Astrocyte of the spinal cord (primary cell): ENCODE measurements at regions not wholly inside any gene's neighbourhood (a gene's known extent, or its start where the extent isn't known, plus 50 kb on each side); places are given as distances from the start of the nearest gene placed in this dataset.

Experiments used
- DNase-seq: peaks from one replicate; pipeline ENCODE4 v3.0.0; 2011; ENCODE audit warnings: low read depth, low spot score
- H3K4me3 ChIP-seq: 2 replicates; pipeline ENCODE4 v1.5.1; 2011; ENCODE audit warnings: low read depth, mild to moderate bottlenecking, low read length, moderate library complexity
- CTCF ChIP-seq: IDR thresholded peaks from 2 replicates; pipeline ENCODE4 v1.5.1; 2012; ENCODE audit warnings: low read depth, mild to moderate bottlenecking, low read length, inconsistent platforms
- in situ Hi-C: cut with HindIII; loops from 2 replicates; pipeline ENCODE4 v1.10.0; 2017; ENCODE audit warnings: low sequenced_read_pairs

GRCh38 chr2:7517851-7518250, 600.6 kb downstream of the RNF144A start:
- H3K4me3 ChIP-seq: no peak overlapping the region
- in situ Hi-C loops: no loop called here
- no peak for TF ChIP-seq CTCF
- no peak for DNase-seq

- H3K4me3 ChIP-seq: no peak overlapping the region
- no peak for DNase-seq
- no peak for TF ChIP-seq CTCF
- in situ Hi-C loops: no loop called here
Observed at GRCh38 chr2:7523481-7524120, 606.4 kb downstream of the RNF144A start.

- in situ Hi-C loops: no loop called here
- H3K4me3 ChIP-seq: no peak overlapping the region
- no peak for DNase-seq
- TF ChIP-seq CTCF: no peak
Observed at GRCh38 chr2:7524195-7524594, 607.0 kb downstream of the RNF144A start.

DNA sequence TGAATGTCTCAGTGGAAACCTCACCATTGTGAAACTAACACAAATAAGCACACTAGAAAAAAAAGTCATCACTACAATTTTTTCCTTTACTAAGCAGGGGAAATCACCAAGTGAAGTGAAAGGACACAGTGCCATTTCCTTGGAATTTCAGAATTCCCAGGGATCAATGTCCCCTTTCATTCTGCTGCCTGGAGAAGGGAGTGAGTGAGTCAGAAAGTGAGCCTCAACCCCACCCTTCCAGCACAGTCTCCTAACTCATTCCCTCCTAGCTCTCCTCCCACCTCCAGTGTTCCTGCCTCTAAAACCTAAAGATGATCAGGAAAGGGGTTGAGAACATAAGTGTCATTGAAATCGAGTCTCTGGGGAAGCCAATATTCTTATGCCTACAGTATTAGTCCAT, 608.5 kb downstream of the RNF144A start:
- H3K4me3 ChIP-seq: no peak overlapping the region
- TF ChIP-seq CTCF: no peak
- in situ Hi-C loops: no loop called here
- DNase-seq: no peak

DNA sequence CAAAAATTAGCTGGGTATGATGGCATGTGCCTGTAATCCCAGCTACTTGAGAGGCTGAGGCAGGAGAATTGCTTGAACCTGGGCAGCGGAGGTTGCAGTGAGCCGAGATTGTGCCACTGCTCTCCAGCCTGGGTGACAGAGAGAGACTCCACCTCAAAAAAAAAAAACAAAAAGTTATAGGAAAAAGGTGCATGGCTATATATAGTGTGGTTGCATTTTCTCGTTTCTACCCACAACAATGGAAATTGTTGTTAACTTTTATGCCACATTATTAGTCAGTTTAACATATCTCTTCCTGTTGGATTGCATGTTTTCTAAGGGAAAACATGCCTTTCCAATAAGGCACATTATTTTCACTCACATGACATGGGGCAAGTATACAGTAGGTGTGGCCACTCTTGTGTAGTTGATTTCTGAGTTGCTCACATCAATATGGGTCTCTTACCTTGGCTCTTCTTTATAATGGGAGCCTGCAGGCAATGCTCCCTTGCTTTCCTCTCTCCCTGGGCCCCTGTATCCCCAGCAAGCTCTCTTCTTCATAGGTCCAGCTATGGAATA, 610.0 kb downstream of the RNF144A start:
- in situ Hi-C loops: no loop called here
- no peak for DNase-seq
- TF ChIP-seq CTCF: no peak
- H3K4me3 ChIP-seq: no peak overlapping the region

DNA sequence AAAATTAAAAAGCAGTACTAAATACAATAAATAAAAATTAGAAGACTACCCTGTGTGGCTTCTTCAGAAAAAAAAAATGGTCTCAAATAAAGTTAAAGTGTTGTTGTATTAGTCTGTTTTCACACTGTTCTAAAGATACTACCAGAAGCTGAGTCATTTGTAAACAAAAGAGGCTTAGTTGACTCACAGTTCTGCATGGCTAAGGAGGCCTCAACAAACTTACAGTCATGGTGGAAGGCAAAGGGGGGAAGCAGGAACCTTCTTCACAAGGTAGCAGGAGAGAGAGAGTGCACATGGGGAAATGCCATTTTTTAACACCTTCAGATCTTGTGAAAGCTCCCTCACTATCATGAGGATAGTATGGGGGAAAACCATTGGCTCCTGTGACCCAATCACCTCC, 612.8 kb downstream of the RNF144A start:
- no peak for DNase-seq
- no peak for TF ChIP-seq CTCF
- in situ Hi-C loops: no loop called here
- H3K4me3 ChIP-seq: no peak overlapping the region
